HEK293 (cell line): ENCODE measurements at regions not wholly inside any gene's neighbourhood (a gene's known extent, or its start where the extent isn't known, plus 50 kb on each side); places are given as distances from the start of the nearest gene placed in this dataset.

ENCODE experiments used
- CTCF ChIA-PET: fragments of 350-600 bp; formaldehyde crosslinking; extraction: SDS; loops from one replicate; lab custom pipeline; 2021; ENCODE audit warnings: antibody characterized with exemption; lab: Yijun Ruan, JAX
- POLR2A ChIA-PET: fragments of 300-600 bp; formaldehyde crosslinking; extraction: SDS; loops from one replicate; lab custom pipeline; 2020; ENCODE audit warnings: antibody characterized with exemption, inconsistent platforms; lab: Yijun Ruan, JAX
- H3K27ac ChIP-seq: fragments of 200-500 bp; sonication (Bioruptor generic); 2 replicates; pipeline ENCODE4 v1.5.1; 2014; ENCODE audit warnings: low read depth, low read length, control low read depth, inconsistent platforms; ENCODE audit errors: extremely low read depth
- H3K36me3 ChIP-seq, 2 experiments: fragments of 200-500 bp in 1 of 2; sonication (Bioruptor generic) in 1 of 2; 1 replicate in 1 of 2; 2 replicates in 1 of 2; pipeline ENCODE4 v1.5.1; 2014 to 2017; ENCODE audit warnings: inconsistent platforms in 2 of 2, low read length in 2 of 2; ENCODE audit not compliant: control insufficient read depth in 2 of 2, insufficient read depth in 1 of 2
- H3K4me1 ChIP-seq: fragments of 200-500 bp; sonication (Bioruptor generic); 2 replicates; pipeline ENCODE4 v1.5.1; 2014; ENCODE audit warnings: mild to moderate bottlenecking, low read length, inconsistent platforms; ENCODE audit not compliant: control insufficient read depth, insufficient read depth
- H3K4me3 ChIP-seq: 2 replicates; pipeline ENCODE4 v1.5.1; 2011; ENCODE audit warnings: low read depth, mild to moderate bottlenecking, control low read depth, low read length, moderate library complexity
- H3K9me3 ChIP-seq: fragments of 200-500 bp; sonication (Bioruptor generic); 2 replicates; pipeline ENCODE4 v1.5.1; 2014; ENCODE audit warnings: low read depth, low read length, inconsistent platforms; ENCODE audit not compliant: control insufficient read depth, insufficient read depth
- KLF9 ChIP-seq: fragments of 450-650 bp; formaldehyde crosslinking; IDR thresholded peaks from 2 replicates; pipeline ENCODE4 v1.5.1; 2016; ENCODE audit warnings: missing biosample characterization, missing genetic modification characterization, low read depth
- MYNN ChIP-seq: fragments of 450-650 bp; formaldehyde crosslinking; IDR thresholded peaks from 2 replicates; pipeline ENCODE4 v1.5.1; 2016; ENCODE audit warnings: missing biosample characterization, missing genetic modification characterization, borderline replicate concordance
- SETDB1 ChIP-seq: IDR thresholded peaks from one replicate; pipeline ENCODE4 v1.6.1; 2017; ENCODE audit warnings: mild to moderate bottlenecking, low read length, moderate library complexity, mixed read lengths; ENCODE audit not compliant: insufficient read length
- TCF7L2 ChIP-seq: IDR thresholded peaks from 2 replicates; pipeline ENCODE4 v1.6.1; 2011; ENCODE audit warnings: low read depth, mild to moderate bottlenecking, inconsistent platforms, low read length, moderate library complexity, borderline replicate concordance
- YY2 ChIP-seq: fragments of 450-650 bp; formaldehyde crosslinking; IDR thresholded peaks from 2 replicates; pipeline ENCODE4 v1.5.1; 2016; ENCODE audit warnings: missing biosample characterization, missing genetic modification characterization
- ZBTB7A ChIP-seq: fragments of 450-650 bp; formaldehyde crosslinking; IDR thresholded peaks from 2 replicates; pipeline ENCODE4 v1.5.1; 2016; ENCODE audit warnings: low read depth, missing biosample characterization, missing genetic modification characterization
- ZBTB8A ChIP-seq: fragments of 450-650 bp; formaldehyde crosslinking; IDR thresholded peaks from 2 replicates; pipeline ENCODE4 v1.5.1; 2016; ENCODE audit warnings: missing biosample characterization, missing genetic modification characterization
- ZFP3 ChIP-seq: fragments of 450-650 bp; formaldehyde crosslinking; IDR thresholded peaks from 2 replicates; pipeline ENCODE4 v1.5.1; 2016; ENCODE audit warnings: low read depth, missing biosample characterization, missing genetic modification characterization
- ZNF16 ChIP-seq: fragments of 450-650 bp; formaldehyde crosslinking; IDR thresholded peaks from 2 replicates; pipeline ENCODE4 v1.5.1; 2016; ENCODE audit warnings: low read depth, missing biosample characterization, missing genetic modification characterization
- ZNF202 ChIP-seq: fragments of 450-650 bp; formaldehyde crosslinking; IDR thresholded peaks from 2 replicates; pipeline ENCODE4 v1.5.1; 2016; ENCODE audit warnings: missing biosample characterization, missing genetic modification characterization, borderline replicate concordance
- ZNF211 ChIP-seq: fragments of 450-650 bp; formaldehyde crosslinking; IDR thresholded peaks from 2 replicates; pipeline ENCODE4 v1.5.1; 2016; ENCODE audit warnings: low read depth, missing biosample characterization, missing genetic modification characterization
- ZNF239 ChIP-seq: fragments of 450-650 bp; formaldehyde crosslinking; IDR thresholded peaks from 2 replicates; pipeline ENCODE4 v1.5.1; 2016; ENCODE audit warnings: missing biosample characterization, missing genetic modification characterization
- ZNF274 ChIP-seq, 2 experiments: fragments of 200-500 bp in 1 of 2; fragments of 450-650 bp in 1 of 2; sonication (Bioruptor generic) in 1 of 2; formaldehyde crosslinking in 1 of 2; IDR thresholded peaks; 2 replicates each; pipeline versions ENCODE4 v1.5.1 to v1.6.1; 2014 to 2016; ENCODE audit warnings: borderline replicate concordance in 1 of 2, inconsistent platforms in 1 of 2, low read length in 1 of 2, missing biosample characterization in 1 of 2, missing genetic modification characterization in 1 of 2
- ZNF302 ChIP-seq: fragments of 450-650 bp; formaldehyde crosslinking; IDR thresholded peaks from 2 replicates; pipeline ENCODE4 v1.5.1; 2016; ENCODE audit warnings: missing biosample characterization, missing genetic modification characterization, low read depth
- ZNF335 ChIP-seq: fragments of 450-650 bp; formaldehyde crosslinking; conservative IDR thresholded peaks from 2 replicates; pipeline ENCODE4 v1.5.1; 2016; ENCODE audit warnings: missing biosample characterization, missing genetic modification characterization
- ZNF341 ChIP-seq: fragments of 450-650 bp; formaldehyde crosslinking; IDR thresholded peaks from 2 replicates; pipeline ENCODE4; 2016; ENCODE audit warnings: low read depth, missing biosample characterization, missing genetic modification characterization
- ZNF521 ChIP-seq: fragments of 450-650 bp; formaldehyde crosslinking; IDR thresholded peaks from 2 replicates; pipeline ENCODE4 v1.5.1; 2017; ENCODE audit warnings: missing biosample characterization, mild to moderate bottlenecking, missing genetic modification characterization
- ZNF548 ChIP-seq: fragments of 450-650 bp; formaldehyde crosslinking; IDR thresholded peaks from 2 replicates; pipeline ENCODE4 v1.5.1; 2016; ENCODE audit warnings: missing biosample characterization, missing genetic modification characterization
- ZNF561 ChIP-seq: fragments of 450-650 bp; IDR thresholded peaks from 2 replicates; pipeline ENCODE4 v1.5.1; 2018; ENCODE audit warnings: missing biosample characterization, missing genetic modification characterization, borderline replicate concordance
- ZNF600 ChIP-seq: fragments of 450-650 bp; formaldehyde crosslinking; IDR thresholded peaks from 2 replicates; pipeline ENCODE4 v1.5.1; 2016; ENCODE audit warnings: missing biosample characterization, missing genetic modification characterization
- ZNF610 ChIP-seq: fragments of 450-650 bp; formaldehyde crosslinking; IDR thresholded peaks from 2 replicates; pipeline ENCODE4 v1.5.1; 2016; ENCODE audit warnings: missing biosample characterization, missing genetic modification characterization, borderline replicate concordance
- ZNF621 ChIP-seq: fragments of 450-650 bp; formaldehyde crosslinking; IDR thresholded peaks from 2 replicates; pipeline ENCODE4 v1.5.1; 2017; ENCODE audit warnings: missing biosample characterization, missing genetic modification characterization
- ZNF626 ChIP-seq: fragments of 450-650 bp; sonication (Bioruptor Pico); formaldehyde crosslinking; IDR thresholded peaks from 2 replicates; pipeline ENCODE4 v1.5.1; 2018; ENCODE audit warnings: missing biosample characterization, missing genetic modification characterization, inconsistent platforms
- ZNF654 ChIP-seq: fragments of 450-650 bp; formaldehyde crosslinking; IDR thresholded peaks from 2 replicates; pipeline ENCODE4 v1.5.1; 2016; ENCODE audit warnings: low read depth, missing biosample characterization, missing genetic modification characterization
- ZNF660 ChIP-seq: fragments of 450-650 bp; IDR thresholded peaks from 2 replicates; pipeline ENCODE4 v1.5.1; 2018; ENCODE audit warnings: missing biosample characterization, mild to moderate bottlenecking, missing genetic modification characterization
- ZNF843 ChIP-seq: fragments of 450-650 bp; formaldehyde crosslinking; IDR thresholded peaks from 2 replicates; pipeline ENCODE4 v1.5.1; 2016; ENCODE audit warnings: missing biosample characterization, missing genetic modification characterization
- ZSCAN16 ChIP-seq: fragments of 450-650 bp; formaldehyde crosslinking; IDR thresholded peaks from 2 replicates; pipeline ENCODE4 v1.5.1; 2016; ENCODE audit warnings: missing biosample characterization, missing genetic modification characterization
- TF ChIP-seq, protein P1 (sequence below): fragments of 450-650 bp; formaldehyde crosslinking; optimal IDR thresholded peaks from 2 replicates; pipeline ENCODE3; 2016; ENCODE audit warnings: missing biosample characterization, mild to moderate bottlenecking, missing genetic modification characterization
- TF ChIP-seq, protein P2 (sequence below): fragments of 450-650 bp; formaldehyde crosslinking; IDR thresholded peaks from 2 replicates; pipeline ENCODE4 v1.5.1; 2016; ENCODE audit warnings: missing biosample characterization, missing genetic modification characterization, borderline replicate concordance
- TF ChIP-seq, protein P3 (sequence below): fragments of 450-650 bp; formaldehyde crosslinking; conservative IDR thresholded peaks from 2 replicates; pipeline ENCODE4 v1.5.1; 2016; ENCODE audit warnings: low read depth, missing biosample characterization, missing genetic modification characterization

DNA sequence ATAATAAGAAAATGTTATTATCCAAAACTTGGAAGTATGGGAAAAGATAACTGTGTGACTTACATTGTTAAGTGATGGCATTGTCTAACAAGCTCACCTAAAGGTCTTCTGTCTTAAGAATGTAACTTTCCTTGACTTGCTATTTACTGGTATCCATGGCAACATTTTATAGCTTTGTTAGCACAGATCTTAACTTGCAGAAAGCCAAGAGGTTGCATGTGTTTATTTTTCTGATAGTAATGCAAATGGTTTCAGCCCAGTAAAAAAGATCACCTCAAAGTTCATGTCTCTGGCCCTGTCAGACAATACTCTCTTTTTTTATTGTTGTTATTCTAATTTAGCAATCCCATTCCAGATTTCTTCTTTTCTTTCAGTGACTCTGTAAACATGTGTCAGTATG, 425.3 kb downstream of the SPRY1 start (continued):
- no peak for TF ChIP-seq ZNF660

DNA sequence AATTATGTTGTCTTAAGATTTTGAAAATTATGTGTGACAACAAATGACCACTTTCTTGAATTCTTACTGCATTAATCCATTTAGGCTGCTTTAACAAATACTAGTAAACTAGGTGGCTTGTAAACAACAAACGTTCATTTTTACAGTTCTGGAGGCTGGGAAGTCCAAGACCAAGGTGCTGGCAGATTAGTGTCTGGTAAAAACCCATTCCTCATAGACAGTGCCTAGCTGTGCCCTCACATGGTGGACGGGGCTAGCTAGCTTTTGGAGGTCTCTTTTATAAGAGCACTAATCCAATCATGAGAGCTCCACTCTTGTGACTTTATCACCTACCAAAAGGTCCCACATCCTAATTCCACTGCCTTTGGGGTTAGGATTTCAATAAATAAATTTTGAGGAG, 425.8 kb downstream of the SPRY1 start:
- TF ChIP-seq, protein P1, sequence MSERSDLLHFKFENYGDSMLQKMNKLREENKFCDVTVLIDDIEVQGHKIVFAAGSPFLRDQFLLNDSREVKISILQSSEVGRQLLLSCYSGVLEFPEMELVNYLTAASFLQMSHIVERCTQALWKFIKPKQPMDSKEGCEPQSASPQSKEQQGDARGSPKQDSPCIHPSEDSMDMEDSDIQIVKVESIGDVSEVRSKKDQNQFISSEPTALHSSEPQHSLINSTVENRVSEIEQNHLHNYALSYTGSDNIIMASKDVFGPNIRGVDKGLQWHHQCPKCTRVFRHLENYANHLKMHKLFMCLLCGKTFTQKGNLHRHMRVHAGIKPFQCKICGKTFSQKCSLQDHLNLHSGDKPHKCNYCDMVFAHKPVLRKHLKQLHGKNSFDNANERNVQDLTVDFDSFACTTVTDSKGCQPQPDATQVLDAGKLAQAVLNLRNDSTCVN (tag by site-specific recombination): no peak
- TF ChIP-seq ZNF335: no peak
- TF ChIP-seq ZNF561 (tag by site-specific recombination): no peak
- no peak for TF ChIP-seq ZNF610 (tag by site-specific recombination)
- TF ChIP-seq ZNF626: no peak
- TF ChIP-seq ZNF211: no peak
- TF ChIP-seq ZSCAN16: no peak
- no peak for TF ChIP-seq ZNF341 (tag by site-specific recombination)
- TF ChIP-seq ZNF202: no peak
- no peak for TF ChIP-seq ZFP3 (tag by site-specific recombination)
- TF ChIP-seq SETDB1: no peak
- TF ChIP-seq KLF9 (tag by site-specific recombination): no peak
- TF ChIP-seq YY2 (tag by site-specific recombination): no peak
- TF ChIP-seq ZBTB7A (tag by site-specific recombination): no peak
- no peak for TF ChIP-seq ZNF621 (tag by site-specific recombination)
- no peak for TF ChIP-seq ZNF302
- TF ChIP-seq MYNN (tag by site-specific recombination): no peak
- TF ChIP-seq ZNF843 (tag by site-specific recombination): no peak
- TF ChIP-seq ZNF548 (tag by site-specific recombination): no peak
- Histone ChIP-seq H3K4me3 (no peak overlapping the region), H3K4me1 (no peaks in the 10 kb centered on the region), H3K27ac (no peak overlapping the region), H3K36me3 (no peaks in the 10 kb centered on the region), H3K9me3 (no peaks in the 10 kb centered on the region)
- POLR2A ChIA-PET: no interaction called here
- CTCF ChIA-PET: interaction anchor here (0.6 kb wide), 1 partner anchor 10 kb away, joined by 7 read pairs; no protein-coding TSS in a partner anchor

DNA sequence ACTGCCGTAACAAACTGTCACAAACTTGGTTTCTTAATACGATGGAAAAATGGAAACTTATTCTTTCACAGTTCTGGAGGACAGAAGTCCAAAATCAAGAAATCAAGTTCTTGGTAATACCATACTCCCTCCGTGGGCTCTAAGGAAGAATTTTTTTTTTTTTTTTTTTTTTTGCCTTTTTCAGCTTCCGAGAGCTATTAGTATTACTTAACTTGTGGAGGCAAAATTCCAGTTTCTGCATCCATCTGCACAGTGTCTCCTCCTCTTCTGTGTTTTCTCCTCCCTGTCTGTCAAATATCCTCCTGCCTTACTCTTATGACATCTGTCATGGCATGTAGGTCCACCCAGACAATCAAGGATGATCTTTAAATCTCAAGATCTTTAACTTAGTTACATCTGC, 426.6 kb downstream of the SPRY1 start:
- POLR2A ChIA-PET: no interaction called here
- Histone ChIP-seq H3K4me3 (no peak overlapping the region), H3K4me1 (no peaks in the 10 kb centered on the region), H3K9me3 (no peaks in the 10 kb centered on the region), H3K36me3 (no peaks in the 10 kb centered on the region), H3K27ac (no peak overlapping the region)
- CTCF ChIA-PET: no interaction called here
- TF ChIP-seq ZFP3 (tag by site-specific recombination): no peak
- TF ChIP-seq, protein P2, sequence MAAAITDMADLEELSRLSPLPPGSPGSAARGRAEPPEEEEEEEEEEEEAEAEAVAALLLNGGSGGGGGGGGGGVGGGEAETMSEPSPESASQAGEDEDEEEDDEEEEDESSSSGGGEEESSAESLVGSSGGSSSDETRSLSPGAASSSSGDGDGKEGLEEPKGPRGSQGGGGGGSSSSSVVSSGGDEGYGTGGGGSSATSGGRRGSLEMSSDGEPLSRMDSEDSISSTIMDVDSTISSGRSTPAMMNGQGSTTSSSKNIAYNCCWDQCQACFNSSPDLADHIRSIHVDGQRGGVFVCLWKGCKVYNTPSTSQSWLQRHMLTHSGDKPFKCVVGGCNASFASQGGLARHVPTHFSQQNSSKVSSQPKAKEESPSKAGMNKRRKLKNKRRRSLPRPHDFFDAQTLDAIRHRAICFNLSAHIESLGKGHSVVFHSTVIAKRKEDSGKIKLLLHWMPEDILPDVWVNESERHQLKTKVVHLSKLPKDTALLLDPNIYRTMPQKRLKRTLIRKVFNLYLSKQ (tag by site-specific recombination): no peak
- TF ChIP-seq ZNF16 (tag by site-specific recombination): no peak
- no peak for TF ChIP-seq ZNF521 (tag by site-specific recombination)
- TF ChIP-seq ZNF274 (IDR thresholded peaks at IDR 0.05; ENCODE audit: low read length): no peak
- no peak for TF ChIP-seq ZNF274 (tag by site-specific recombination; IDR thresholded peaks at IDR 0.05; ENCODE audit: borderline replicate concordance)
- no peak for TF ChIP-seq ZNF654 (tag by site-specific recombination)
- no peak for TF ChIP-seq ZNF239 (tag by site-specific recombination)
- TF ChIP-seq ZBTB8A (tag by site-specific recombination): no peak
- TF ChIP-seq ZNF600: no peak
- TF ChIP-seq, protein P3, sequence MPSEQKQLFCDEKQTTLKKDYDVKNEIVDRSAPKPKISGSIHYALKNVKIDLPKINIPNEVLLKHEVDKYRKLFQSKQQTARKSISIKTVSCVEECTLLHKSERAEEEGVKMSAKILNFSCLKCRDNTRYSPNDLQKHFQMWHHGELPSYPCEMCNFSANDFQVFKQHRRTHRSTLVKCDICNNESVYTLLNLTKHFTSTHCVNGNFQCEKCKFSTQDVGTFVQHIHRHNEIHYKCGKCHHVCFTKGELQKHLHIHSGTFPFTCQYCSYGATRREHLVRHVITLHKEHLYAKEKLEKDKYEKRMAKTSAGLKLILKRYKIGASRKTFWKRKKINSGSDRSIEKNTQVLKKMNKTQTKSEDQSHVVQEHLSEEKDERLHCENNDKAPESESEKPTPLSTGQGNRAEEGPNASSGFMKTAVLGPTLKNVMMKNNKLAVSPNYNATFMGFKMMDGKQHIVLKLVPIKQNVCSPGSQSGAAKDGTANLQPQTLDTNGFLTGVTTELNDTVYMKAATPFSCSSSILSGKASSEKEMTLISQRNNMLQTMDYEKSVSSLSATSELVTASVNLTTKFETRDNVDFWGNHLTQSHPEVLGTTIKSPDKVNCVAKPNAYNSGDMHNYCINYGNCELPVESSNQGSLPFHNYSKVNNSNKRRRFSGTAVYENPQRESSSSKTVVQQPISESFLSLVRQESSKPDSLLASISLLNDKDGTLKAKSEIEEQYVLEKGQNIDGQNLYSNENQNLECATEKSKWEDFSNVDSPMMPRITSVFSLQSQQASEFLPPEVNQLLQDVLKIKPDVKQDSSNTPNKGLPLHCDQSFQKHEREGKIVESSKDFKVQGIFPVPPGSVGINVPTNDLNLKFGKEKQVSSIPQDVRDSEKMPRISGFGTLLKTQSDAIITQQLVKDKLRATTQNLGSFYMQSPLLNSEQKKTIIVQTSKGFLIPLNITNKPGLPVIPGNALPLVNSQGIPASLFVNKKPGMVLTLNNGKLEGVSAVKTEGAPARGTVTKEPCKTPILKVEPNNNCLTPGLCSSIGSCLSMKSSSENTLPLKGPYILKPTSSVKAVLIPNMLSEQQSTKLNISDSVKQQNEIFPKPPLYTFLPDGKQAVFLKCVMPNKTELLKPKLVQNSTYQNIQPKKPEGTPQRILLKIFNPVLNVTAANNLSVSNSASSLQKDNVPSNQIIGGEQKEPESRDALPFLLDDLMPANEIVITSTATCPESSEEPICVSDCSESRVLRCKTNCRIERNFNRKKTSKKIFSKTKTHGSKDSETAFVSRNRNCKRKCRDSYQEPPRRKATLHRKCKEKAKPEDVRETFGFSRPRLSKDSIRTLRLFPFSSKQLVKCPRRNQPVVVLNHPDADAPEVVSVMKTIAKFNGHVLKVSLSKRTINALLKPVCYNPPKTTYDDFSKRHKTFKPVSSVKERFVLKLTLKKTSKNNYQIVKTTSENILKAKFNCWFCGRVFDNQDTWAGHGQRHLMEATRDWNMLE (tag by site-specific recombination): no peak
- TF ChIP-seq TCF7L2: no peak
